Heart right ventricle (tissue), 16 donors: ENCODE measurements at regions not wholly inside any gene's neighbourhood (a gene's known extent, or its start where the extent isn't known, plus 50 kb on each side); places are given as distances from the start of the nearest gene placed in this dataset.

Experiments
- ATAC-seq, 8 donors: fragments of 200-7000 bp; cut with Tn5 transposase; one replicate each; pipeline ENCODE4 v1.9.1; 2020; ENCODE audit warnings: mild to moderate bottlenecking in 8 of 8, moderate library complexity in 8 of 8, moderate number of reproducible peaks in 1 of 8
- DNase-seq, 2 donors: peaks; one replicate each; pipeline ENCODE4 v3.0.0-alpha.2; 2020
- H3K27ac ChIP-seq, 10 donors: fragments of 200-600 bp; sonication (generic) in 2 of 10; one replicate each; pipeline versions ENCODE4 v1.5.0 to v1.8.0; 2020 to 2022; ENCODE audit warnings: mild to moderate bottlenecking in 3 of 10
- H3K27me3 ChIP-seq, 7 donors: fragments of 200-600 bp; one replicate each; pipeline ENCODE4 v1.8.0; 2021 to 2022; ENCODE audit warnings: mild to moderate bottlenecking in 2 of 7
- H3K36me3 ChIP-seq, 9 donors: fragments of 200-600 bp; sonication (generic) in 1 of 9; one replicate each; pipeline versions ENCODE4 v1.5.0 to v1.8.0; 2020 to 2022; ENCODE audit warnings: mild to moderate bottlenecking in 2 of 9
- H3K4me1 ChIP-seq, 9 donors: fragments of 200-600 bp; sonication (generic) in 1 of 9; one replicate each; pipeline versions ENCODE4 v1.5.0 to v1.8.0; 2020 to 2022; ENCODE audit warnings: mild to moderate bottlenecking in 4 of 9
- H3K4me3 ChIP-seq, 10 donors: fragments of 200-600 bp; sonication (generic) in 2 of 10; one replicate each; pipeline versions ENCODE4 v1.5.0 to v1.8.0; 2020 to 2022; ENCODE audit warnings: mild to moderate bottlenecking in 7 of 10, moderate library complexity in 2 of 10
- H3K9me3 ChIP-seq, 11 donors: fragments of 200-600 bp in 10 of 11; sonication (generic) in 2 of 11; one replicate each; pipeline versions ENCODE4 v1.5.0 to v1.8.0; 2013 to 2022; ENCODE audit warnings: mild to moderate bottlenecking in 2 of 11, control low read depth in 1 of 11, moderate library complexity in 1 of 11
- CTCF ChIP-seq, 9 donors: fragments of 200-600 bp; sonication (generic) in 2 of 9; IDR thresholded peaks; one replicate each; pipeline versions ENCODE4 v1.5.0 to v1.8.0; 2021 to 2022; ENCODE audit warnings: antibody characterized with exemption in 9 of 9, mild to moderate bottlenecking in 5 of 9, moderate library complexity in 1 of 9
- WGBS, 2 donors: extraction: QIAGEN DNeasy Blood & Tissue Kit; methylation state at CpG; one replicate each; pipeline ENCODE4 v1.1.7; 2013; ENCODE audit warnings: inconsistent platforms in 1 of 2; 5-methylcytosine and 5-hydroxymethylcytosine counted together
- intact Hi-C, 10 donors: fragments of 100-400 bp; cut with DNase I; formaldehyde crosslinking; loops; one replicate each; pipeline versions ENCODE4 v1.11.1 to v1.14.2; 2022
- donor health status: Arrhythmogenic right ventricular cardiomyopathy.
- donor health status: ischemic (EF 13 %, LVEDD 7.1; RV severe dilation, severe dysfunction).
- donor health status: healthy with polysubstance abuse.
- donor health status: DM: no; HTN: yes; CAD: no.
- donor health status: DM: no; HTN: no; CAD: no.
- donor health status: ischemic (EF 25% LVEDD 6.9; RV normal size, moderate dysfunction).
- donor health status: ischemic (EF 25% LVEDD 5.7; RV mildly dilated, moderate dysfunction).
- donor health status: healthy.
- donor health status: DM: yes; HTN: yes; CAD: no.
- donor health status: Ischemic cardiomyopathy.
- donor health status: ischemic (EF 35%, LVEDD 5.7; RV mildly dilated, moderate dysfunction).
- donor health status: nonischemic (EF 11% LVEDD 7.7; RV severe dilation, severe dysfunction).
- donor health status: DM: yes; HTN: yes; CAD: no.
- donor health status: PGD.
- donor health status: ischemic (EF 29% LVEDD 5.4; RV normal size, mild dysfunction).
- donor health status: nonischemic (EF 23%, LVEDD 6.1; RV moderate dilation, normal function).

GRCh38 chr7:53756946-53757345, 721.5 kb downstream of the POM121L12 start:
- no peak for ATAC-seq
- 85 to 89% methylated on average over 3 of the region's 3 CpGs for WGBS, 2 donors

GRCh38 chr7:53768186-53768585, 732.8 kb downstream of the POM121L12 start:
- Histone ChIP-seq H3K4me3 (no peak overlapping the region), H3K27ac (no peak overlapping the region), H3K4me1 (no peaks in the 10 kb centered on the region), H3K27me3 (no peaks in the 10 kb centered on the region), H3K9me3 (peaks cover 0 to 43% (median 0%) of the 10 kb centered on the region in 11 donors), H3K36me3 (no peaks in the 10 kb centered on the region)
- no peak for ATAC-seq
- no peak for TF ChIP-seq CTCF (IDR thresholded peaks at IDR 0.05)
- DNase-seq: no peak
- intact Hi-C loops: no loop called here

More at GRCh38 chr7:53756946-53757345, 721.5 kb downstream of the POM121L12 start:
- no peak for TF ChIP-seq CTCF (IDR thresholded peaks at IDR 0.05)
- Histone ChIP-seq H3K4me1 (no peaks in the 10 kb centered on the region), H3K27me3 (no peaks in the 10 kb centered on the region), H3K9me3 (peaks cover 0 to 32% (median 0%) of the 10 kb centered on the region in 11 donors), H3K36me3 (no peaks in the 10 kb centered on the region), H3K27ac (no peak overlapping the region), H3K4me3 (no peak overlapping the region)
- intact Hi-C loops: no loop called here
- DNase-seq: no peak

GRCh38 chr7:53771701-53772100, 736.3 kb downstream of the POM121L12 start:
- no peak for TF ChIP-seq CTCF (IDR thresholded peaks at IDR 0.05)
- intact Hi-C loops: no loop called here
- Histone ChIP-seq H3K4me1 (no peaks in the 10 kb centered on the region), H3K27ac (no peak overlapping the region), H3K9me3 (peaks cover 0 to 23% (median 0%) of the 10 kb centered on the region in 11 donors), H3K27me3 (no peaks in the 10 kb centered on the region), H3K36me3 (no peaks in the 10 kb centered on the region), H3K4me3 (no peak overlapping the region)
- ATAC-seq (no peak), DNase-seq (no peak)
- 72 to 73% methylated on average over 2 of the region's 2 CpGs for WGBS, 2 donors

GRCh38 chr7:53776323-53776722, 740.9 kb downstream of the POM121L12 start:
- ATAC-seq (no peak), DNase-seq (no peak)
- Histone ChIP-seq H3K36me3 (no peaks in the 10 kb centered on the region), H3K27me3 (no peaks in the 10 kb centered on the region), H3K27ac (no peak overlapping the region), H3K4me3 (no peak overlapping the region), H3K4me1 (no peaks in the 10 kb centered on the region), H3K9me3 (peaks cover 0 to 12% (median 0%) of the 10 kb centered on the region in 11 donors)
- WGBS, 2 donors: 44 to 47% methylated on average over 1 of the region's 1 CpG
- intact Hi-C loops: no loop called here
- no peak for TF ChIP-seq CTCF (IDR thresholded peaks at IDR 0.05)
